HuH-7 (cell line): ENCODE measurements at regions not wholly inside any gene's neighbourhood (a gene's known extent, or its start where the extent isn't known, plus 50 kb on each side); places are given as distances from the start of the nearest gene placed in this dataset.
A peak's percentile ranks its signal among the peaks of the same experiment; 100 is the strongest.

Source experiments
- DNase-seq: peaks from one replicate; pipeline ENCODE4 v3.0.0; 2011; ENCODE audit warnings: low spot score

- no peak for DNase-seq
Observed at GRCh38 chr5:148012801-148013200, 51.0 kb upstream of the SPINK5 start.

- peak; percentile 9 for DNase-seq
Observed at GRCh38 chr5:148011398-148012137, 52.2 kb upstream of the SPINK5 start.

- no peak for DNase-seq
Observed at GRCh38 chr5:148005788-148006520, 57.8 kb upstream of the SPINK5 start.

- DNase-seq = no peak
Observed at GRCh38 chr5:148003226-148003625, 60.6 kb upstream of the SPINK5 start.

GRCh38 chr5:148002451-148002850 is 61.3 kb upstream of the SPINK5 start:
- DNase-seq = no peak

- no peak for DNase-seq
Observed at GRCh38 chr5:148000036-148000435, 63.7 kb upstream of the SPINK5 start.

GRCh38 chr5:147998704-147999103 is 65.1 kb upstream of the SPINK5 start:
- no peak for DNase-seq

GRCh38 chr5:147997486-147997885 is 66.3 kb upstream of the SPINK5 start:
- no peak for DNase-seq

GRCh38 chr5:147996379-147996778 is 67.4 kb upstream of the SPINK5 start:
- DNase-seq = no peak

- no peak for DNase-seq
Observed at GRCh38 chr5:147995846-147996245, 67.9 kb upstream of the SPINK5 start.

- DNase-seq = no peak
Observed at GRCh38 chr5:147989994-147990393, 73.8 kb upstream of the SPINK5 start.

GRCh38 chr5:147989239-147989638 is 74.5 kb upstream of the SPINK5 start:
- no peak for DNase-seq

- peak; percentile 17 for DNase-seq
Observed at GRCh38 chr5:147986134-147986757, 77.5 kb upstream of the SPINK5 start.

GRCh38 chr5:147985608-147986007 is 78.2 kb upstream of the SPINK5 start:
- no peak for DNase-seq

- DNase-seq = no peak
Observed at GRCh38 chr5:147983742-147984141, 77.4 kb upstream of the C5orf46 start.

- DNase-seq = no peak
Observed at GRCh38 chr5:147981074-147981473, 74.7 kb upstream of the C5orf46 start.

GRCh38 chr5:147979761-147980160 is 73.4 kb upstream of the C5orf46 start:
- no peak for DNase-seq

- DNase-seq = no peak
Observed at GRCh38 chr5:147972076-147972840, 65.9 kb upstream of the C5orf46 start.

GRCh38 chr5:147971472-147971871 is 65.1 kb upstream of the C5orf46 start:
- DNase-seq = no peak

- no peak for DNase-seq
Observed at GRCh38 chr5:147968855-147969254, 62.5 kb upstream of the C5orf46 start.

GRCh38 chr5:147966829-147967228 is 60.5 kb upstream of the C5orf46 start:
- DNase-seq = no peak

GRCh38 chr5:147966326-147966725 is 60.0 kb upstream of the C5orf46 start:
- DNase-seq = no peak
